Lung (tissue), 11 donors: ENCODE measurements at regions not wholly inside any gene's neighbourhood (a gene's known extent, or its start where the extent isn't known, plus 50 kb on each side); places are given as distances from the start of the nearest gene placed in this dataset.
A peak's percentile ranks its signal among the peaks of the same experiment; 100 is the strongest.
"Not testable (repeated sequence)": the region's sequence is repeated elsewhere in the genome, so short reads cannot be mapped to it uniquely, and the experiment has no call there.

Experiments
- ATAC-seq: fragments of 200-7000 bp; cut with Tn5 transposase; one replicate; pipeline ENCODE4 v1.9.1; 2020; ENCODE audit warnings: moderate number of reproducible peaks; ENCODE audit not compliant: insufficient read depth, low FRiP score
- DNase-seq, 3 donors: peaks; one replicate each; pipeline ENCODE4 v3.0.0-alpha.2; 2013 to 2017
- H3K27ac ChIP-seq, 2 donors: one replicate each; pipeline ENCODE4 v1.5.1; 2013; ENCODE audit warnings: mild to moderate bottlenecking in 2 of 2, moderate library complexity in 2 of 2, control low read depth in 1 of 2, inconsistent platforms in 1 of 2, low read depth in 1 of 2, low read length in 1 of 2
- H3K27me3 ChIP-seq, 3 donors: one replicate each; pipeline ENCODE4 v1.5.1; 2013; ENCODE audit warnings: low read length in 2 of 3; ENCODE audit not compliant: control insufficient read depth in 3 of 3, insufficient read depth in 3 of 3
- H3K36me3 ChIP-seq, 4 donors: one replicate each; pipeline ENCODE4 v1.5.1; 2013; ENCODE audit warnings: low read length in 4 of 4, mild to moderate bottlenecking in 1 of 4, moderate library complexity in 1 of 4; ENCODE audit not compliant: control insufficient read depth in 4 of 4, insufficient read depth in 4 of 4
- H3K4me1 ChIP-seq, 5 donors: one replicate each; pipeline ENCODE4 v1.5.1; 2013; ENCODE audit warnings: low read length in 5 of 5, mild to moderate bottlenecking in 2 of 5, moderate library complexity in 1 of 5; ENCODE audit not compliant: control insufficient read depth in 5 of 5, insufficient read depth in 5 of 5
- H3K4me3 ChIP-seq: one replicate; pipeline ENCODE4 v1.5.1; 2013; ENCODE audit warnings: mild to moderate bottlenecking, control low read depth, moderate library complexity
- H3K9ac ChIP-seq, 2 donors: one replicate each; pipeline ENCODE4 v1.5.1; 2013; ENCODE audit warnings: low read length in 2 of 2, control low read depth in 1 of 2; ENCODE audit not compliant: insufficient read depth in 1 of 2
- H3K9me3 ChIP-seq, 4 donors: one replicate each; pipeline ENCODE4 v1.5.1; 2013; ENCODE audit warnings: low read length in 3 of 4, mild to moderate bottlenecking in 1 of 4, moderate library complexity in 1 of 4; ENCODE audit not compliant: control insufficient read depth in 4 of 4, insufficient read depth in 3 of 4
- CTCF ChIP-seq: IDR thresholded peaks from 2 replicates; pipeline ENCODE4 v1.5.1; 2012; ENCODE audit warnings: mild to moderate bottlenecking; ENCODE audit errors: control extremely low read depth, extremely low read depth
- WGBS, 2 donors: extraction: QIAGEN DNeasy Blood & Tissue Kit; methylation state at CpG; one replicate each; pipeline ENCODE4 v1.1.7; 2013; 5-methylcytosine and 5-hydroxymethylcytosine counted together
- donor health status: control.
- donor health status: control.
- donor health status: Bipolar disorder and iron deficiency.
- donor health status: healthy.
- donor health status: DM: yes; HTN: yes; CAD: no.

GRCh38 chr12:62050785-62051184 is 209.4 kb upstream of the USP15 start:
- TF ChIP-seq CTCF: no peak
- H3K27ac ChIP-seq: no peak overlapping the region
- no peak overlapping the region for H3K9ac ChIP-seq
- H3K27me3 ChIP-seq: no peaks in the 10 kb centered on the region
- H3K4me3 ChIP-seq: no peak overlapping the region
- no peak for DNase-seq
- no peaks in the 10 kb centered on the region for H3K9me3 ChIP-seq
- no peak for ATAC-seq
- 93 to 100% methylated on average over 2 of the region's 2 CpGs for WGBS, 2 donors
- H3K36me3 ChIP-seq: no peaks in the 10 kb centered on the region
- no peaks in the 10 kb centered on the region for H3K4me1 ChIP-seq

- DNase-seq (peak in 2 of 3 donors; percentile 64 to 69), ATAC-seq (no peak)
Measured at GRCh38 chr12:62069976-62070375, 190.2 kb upstream of the USP15 start.

GRCh38 chr12:62073236-62073635 is 187.0 kb upstream of the USP15 start:
- H3K4me1 ChIP-seq: peaks cover 0 to 14% (median 0%) of the 10 kb centered on the region in 5 donors
- H3K27me3 ChIP-seq, H3K27ac ChIP-seq, H3K4me3 ChIP-seq, H3K36me3 ChIP-seq, H3K9ac ChIP-seq, ATAC-seq, DNase-seq, H3K9me3 ChIP-seq: not testable (repeated sequence)

More at GRCh38 chr12:62069976-62070375, 190.2 kb upstream of the USP15 start:
- no peak for TF ChIP-seq CTCF
- no peak overlapping the region for H3K9ac ChIP-seq
- H3K9me3 ChIP-seq: no peaks in the 10 kb centered on the region
- no peak overlapping the region for H3K27ac ChIP-seq
- peaks cover 0 to 14% (median 0%) of the 10 kb centered on the region in 5 donors for H3K4me1 ChIP-seq
- no peak overlapping the region for H3K4me3 ChIP-seq
- no peaks in the 10 kb centered on the region for H3K36me3 ChIP-seq
- H3K27me3 ChIP-seq: no peaks in the 10 kb centered on the region

GRCh38 chr12:62075870-62076269 is 184.3 kb upstream of the USP15 start:
- 19 to 47% methylated on average over 1 of the region's 1 CpG for WGBS, 2 donors

More at GRCh38 chr12:62075870-62076269, 184.3 kb upstream of the USP15 start:
- TF ChIP-seq CTCF: no peak
- no peaks in the 10 kb centered on the region for H3K4me1 ChIP-seq
- no peak overlapping the region for H3K27ac ChIP-seq
- H3K9me3 ChIP-seq: no peaks in the 10 kb centered on the region
- no peaks in the 10 kb centered on the region for H3K27me3 ChIP-seq
- H3K4me3 ChIP-seq: no peak overlapping the region
- H3K36me3 ChIP-seq: no peaks in the 10 kb centered on the region
- DNase-seq (no peak), ATAC-seq (no peak)
- no peak overlapping the region for H3K9ac ChIP-seq
